Natural killer cell (primary cell): ENCODE measurements at regions not wholly inside any gene's neighbourhood (a gene's known extent, or its start where the extent isn't known, plus 50 kb on each side); places are given as distances from the start of the nearest gene placed in this dataset.

Experiments
- ATAC-seq, 3 donors: fragments of 150-1000 bp in 2 of 3; fragments of 200-7000 bp in 1 of 3; cut with Tn5 transposase; 1 replicate in 1 of 3; 2 replicates in 2 of 3; pipeline ENCODE4 v1.10.0; 2021; ENCODE audit warnings: mild to moderate bottlenecking in 2 of 3, moderate library complexity in 2 of 3
- DNase-seq, 2 donors: peaks; one replicate each; pipeline versions ENCODE4 v3.0.0 to v3.0.0-alpha.2; 2013 to 2021; ENCODE audit warnings: mixed read lengths in 1 of 2
- H3K27ac ChIP-seq: one replicate; pipeline ENCODE4 v1.5.1; 2013; ENCODE audit warnings: mild to moderate bottlenecking, low read length
- H3K27me3 ChIP-seq: one replicate; pipeline ENCODE4 v1.6.1; 2013; ENCODE audit warnings: low read length; ENCODE audit not compliant: control insufficient read depth, insufficient read depth
- H3K36me3 ChIP-seq: one replicate; pipeline ENCODE4 v1.6.1; 2013; ENCODE audit warnings: low read length; ENCODE audit not compliant: control insufficient read depth, insufficient read depth
- H3K4me1 ChIP-seq: one replicate; pipeline ENCODE4 v1.6.1; 2013; ENCODE audit warnings: low read length; ENCODE audit not compliant: control insufficient read depth, insufficient read depth
- H3K4me3 ChIP-seq: one replicate; pipeline ENCODE4 v1.5.1; 2013; ENCODE audit warnings: low read length
- H3K9me3 ChIP-seq: one replicate; pipeline ENCODE4 v1.6.1; 2013; ENCODE audit warnings: low read length; ENCODE audit not compliant: control insufficient read depth, insufficient read depth
- H3K27ac Mint-ChIP-seq, 2 donors: one replicate each; pipeline ENCODE4 v1.8.0; 2022; ENCODE audit warnings: mild to moderate bottlenecking in 2 of 2, mixed read lengths in 2 of 2, moderate library complexity in 1 of 2
- H3K27me3 Mint-ChIP-seq, 2 donors: one replicate each; pipeline ENCODE4 v1.8.0; 2022; ENCODE audit warnings: low read depth in 2 of 2, mixed read lengths in 2 of 2
- H3K36me3 Mint-ChIP-seq: one replicate; pipeline ENCODE4 v1.8.0; 2022; ENCODE audit warnings: mixed read lengths
- H3K4me1 Mint-ChIP-seq, 2 donors: one replicate each; pipeline ENCODE4 v1.8.0; 2022; ENCODE audit warnings: mixed read lengths in 2 of 2
- H3K4me3 Mint-ChIP-seq: one replicate; pipeline ENCODE4 v1.8.0; 2022; ENCODE audit warnings: mild to moderate bottlenecking, moderate library complexity, mixed read lengths
- H3K9me3 Mint-ChIP-seq, 2 donors: one replicate each; pipeline ENCODE4 v1.8.0; 2022; ENCODE audit warnings: mixed read lengths in 2 of 2
- whole genome bisulfite sequencing: methylation state at CpG from one replicate; pipeline ENCODE4 v1.1.7; 2013; ENCODE audit warnings: missing lambda C conversion rate; ENCODE audit not compliant: insufficient coverage; 5-methylcytosine and 5-hydroxymethylcytosine counted together
- intact Hi-C: fragments of 100-400 bp; cut with micrococcal nuclease; formaldehyde crosslinking; loops from one replicate; pipeline ENCODE4 v1.14.2; 2022
- TF ChIP-seq, protein P1 (sequence below): fragments of 200-600 bp; IDR thresholded peaks from one replicate; pipeline ENCODE4 v1.8.0; 2022; ENCODE audit warnings: antibody characterized with exemption

DNA sequence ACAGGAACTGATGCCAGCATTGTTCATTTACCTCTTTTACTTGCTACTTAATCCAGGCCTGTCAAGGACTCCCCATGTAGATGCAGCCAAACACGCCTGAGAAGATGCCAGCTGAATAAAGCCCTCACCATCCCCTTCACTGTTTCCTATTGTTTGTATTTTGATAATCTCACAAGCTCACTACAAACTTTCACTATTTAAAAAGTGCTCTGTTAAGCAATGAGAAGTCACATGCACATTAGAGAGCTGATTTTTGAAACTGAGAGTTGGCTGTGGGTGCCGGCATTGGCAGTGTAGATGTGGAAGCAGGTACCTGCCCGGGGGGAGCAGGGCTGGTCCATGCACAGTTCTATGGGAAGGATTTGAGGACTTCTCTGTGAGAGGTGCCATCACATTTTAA, 169.8 kb upstream of the GRB10 start:
- Histone ChIP-seq H3K4me1 (no peaks in the 10 kb centered on the region), H3K36me3 (no peaks in the 10 kb centered on the region), H3K9me3 (peaks cover 5% of the 10 kb centered on the region), H3K27me3 (no peaks in the 10 kb centered on the region), H3K4me3 (no peak overlapping the region), H3K27ac (no peak overlapping the region)
- no peaks in the 10 kb centered on the region for H3K27me3 Mint-ChIP-seq
- no peaks in the 10 kb centered on the region for H3K4me1 Mint-ChIP-seq
- ATAC-seq (no peak), DNase-seq (no peak)
- H3K36me3 Mint-ChIP-seq: no peaks in the 10 kb centered on the region
- peaks cover 0 to 2% of the 10 kb centered on the region in 2 donors for H3K9me3 Mint-ChIP-seq
- intact Hi-C loops: no loop called here
- no peak overlapping the region for H3K4me3 Mint-ChIP-seq
- H3K27ac Mint-ChIP-seq: no peak overlapping the region
- TF ChIP-seq, protein P1, sequence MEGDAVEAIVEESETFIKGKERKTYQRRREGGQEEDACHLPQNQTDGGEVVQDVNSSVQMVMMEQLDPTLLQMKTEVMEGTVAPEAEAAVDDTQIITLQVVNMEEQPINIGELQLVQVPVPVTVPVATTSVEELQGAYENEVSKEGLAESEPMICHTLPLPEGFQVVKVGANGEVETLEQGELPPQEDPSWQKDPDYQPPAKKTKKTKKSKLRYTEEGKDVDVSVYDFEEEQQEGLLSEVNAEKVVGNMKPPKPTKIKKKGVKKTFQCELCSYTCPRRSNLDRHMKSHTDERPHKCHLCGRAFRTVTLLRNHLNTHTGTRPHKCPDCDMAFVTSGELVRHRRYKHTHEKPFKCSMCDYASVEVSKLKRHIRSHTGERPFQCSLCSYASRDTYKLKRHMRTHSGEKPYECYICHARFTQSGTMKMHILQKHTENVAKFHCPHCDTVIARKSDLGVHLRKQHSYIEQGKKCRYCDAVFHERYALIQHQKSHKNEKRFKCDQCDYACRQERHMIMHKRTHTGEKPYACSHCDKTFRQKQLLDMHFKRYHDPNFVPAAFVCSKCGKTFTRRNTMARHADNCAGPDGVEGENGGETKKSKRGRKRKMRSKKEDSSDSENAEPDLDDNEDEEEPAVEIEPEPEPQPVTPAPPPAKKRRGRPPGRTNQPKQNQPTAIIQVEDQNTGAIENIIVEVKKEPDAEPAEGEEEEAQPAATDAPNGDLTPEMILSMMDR: no peak
- WGBS: 84% methylated on average over 3 of the region's 3 CpGs

- Histone ChIP-seq H3K27ac (no peak overlapping the region), H3K4me1 (no peaks in the 10 kb centered on the region), H3K9me3 (peaks cover 10% of the 10 kb centered on the region), H3K27me3 (no peaks in the 10 kb centered on the region), H3K4me3 (no peak overlapping the region), H3K36me3 (no peaks in the 10 kb centered on the region)
- ATAC-seq: no peak
- TF ChIP-seq, protein P1: no peak
- intact Hi-C loops: no loop called here
- H3K4me1 Mint-ChIP-seq: no peaks in the 10 kb centered on the region
- no peaks in the 10 kb centered on the region for H3K36me3 Mint-ChIP-seq
- H3K4me3 Mint-ChIP-seq: no peak overlapping the region
- no peak for DNase-seq
- H3K27ac Mint-ChIP-seq: no peak overlapping the region
- WGBS: 93% methylated on average over 1 of the region's 1 CpG
- peaks cover 0 to 2% of the 10 kb centered on the region in 2 donors for H3K9me3 Mint-ChIP-seq
- H3K27me3 Mint-ChIP-seq: no peaks in the 10 kb centered on the region
Observed at GRCh38 chr7:50952120-50952519, 169.4 kb upstream of the GRB10 start.

DNA sequence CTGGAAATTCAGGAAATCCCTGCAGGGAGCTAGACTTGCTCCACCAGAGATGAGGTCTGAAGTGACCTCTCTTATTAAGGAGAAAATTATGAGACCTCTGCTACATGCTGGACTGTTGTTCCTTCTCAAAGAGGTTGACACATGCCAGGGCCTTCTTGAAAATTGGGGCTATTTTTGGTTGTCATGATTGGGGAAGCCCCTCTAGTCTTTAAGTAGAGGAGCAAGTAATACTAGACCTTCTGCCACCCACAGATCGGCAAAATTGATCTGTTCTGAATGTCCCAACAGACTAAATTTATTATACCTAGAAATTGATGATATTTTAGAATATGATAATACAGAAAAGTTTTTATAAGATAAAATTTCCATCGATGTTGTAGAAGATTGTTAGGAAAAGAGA, 160.8 kb upstream of the GRB10 start:
- no CpG with 5 or more reads among the region's 2 CpGs for WGBS
- no peak for ATAC-seq
- H3K27ac ChIP-seq: no peak overlapping the region
- intact Hi-C loops: no loop called here
- H3K4me3 Mint-ChIP-seq: no peak overlapping the region
- no peaks in the 10 kb centered on the region for H3K27me3 Mint-ChIP-seq
- no peaks in the 10 kb centered on the region for H3K36me3 Mint-ChIP-seq
- H3K4me1 ChIP-seq: no peaks in the 10 kb centered on the region
- no peaks in the 10 kb centered on the region for H3K4me1 Mint-ChIP-seq
- H3K36me3 ChIP-seq: no peaks in the 10 kb centered on the region
- H3K9me3 ChIP-seq: peaks cover 10% of the 10 kb centered on the region
- no peaks in the 10 kb centered on the region for H3K9me3 Mint-ChIP-seq
- H3K4me3 ChIP-seq: no peak overlapping the region
- TF ChIP-seq, protein P1: no peak
- H3K27ac Mint-ChIP-seq: no peak overlapping the region
- no peaks in the 10 kb centered on the region for H3K27me3 ChIP-seq
- DNase-seq: no peak

DNA sequence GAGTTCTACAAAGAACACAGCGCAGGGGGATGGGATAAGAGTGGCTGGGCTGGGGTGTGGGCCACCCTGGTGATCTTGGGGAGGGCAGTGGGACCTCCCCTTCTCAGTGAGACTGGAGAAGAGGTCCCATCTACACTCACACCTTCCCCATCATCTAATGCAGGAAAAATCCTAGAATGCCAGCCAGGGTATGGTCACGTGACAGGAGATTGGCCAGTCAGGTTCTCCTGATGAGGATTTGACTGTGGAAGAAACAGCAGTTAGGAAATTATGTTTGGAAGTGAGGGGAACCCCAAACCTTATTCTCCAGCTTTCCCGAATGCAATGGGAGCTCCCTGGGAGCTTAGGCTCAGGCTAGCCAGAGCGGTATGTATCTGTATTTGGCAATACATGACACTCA, 158.8 kb upstream of the GRB10 start:
- no peaks in the 10 kb centered on the region for H3K9me3 ChIP-seq
- Mint-ChIP-seq H3K4me1 (no peaks in the 10 kb centered on the region), H3K27me3 (peaks cover 0 to 3% of the 10 kb centered on the region in 2 donors), H3K27ac (no peak overlapping the region), H3K4me3 (no peak overlapping the region), H3K9me3 (no peaks in the 10 kb centered on the region), H3K36me3 (no peaks in the 10 kb centered on the region)
- TF ChIP-seq, protein P1: no peak
- H3K27me3 ChIP-seq: no peaks in the 10 kb centered on the region
- no peaks in the 10 kb centered on the region for H3K36me3 ChIP-seq
- H3K4me3 ChIP-seq: no peak overlapping the region
- intact Hi-C loops: no loop called here
- H3K4me1 ChIP-seq: no peaks in the 10 kb centered on the region
- 77% methylated on average over 4 of the region's 4 CpGs for WGBS
- DNase-seq (no peak), ATAC-seq (no peak)
- H3K27ac ChIP-seq: no peak overlapping the region
